HG02678 (cell line): ENCODE measurements at regions not wholly inside any gene's neighbourhood (a gene's known extent, or its start where the extent isn't known, plus 50 kb on each side); places are given as distances from the start of the nearest gene placed in this dataset.

ENCODE experiments used
- ATAC-seq: cut with Tn5 transposase; IDR thresholded peaks from one replicate; pipeline ENCODE4 v1.9.1; 2021; ENCODE audit warnings: mild to moderate bottlenecking, moderate library complexity; ENCODE audit not compliant: unreplicated experiment

- no peak for ATAC-seq
These were observed 417.9 kb upstream of the C9orf72 start for GRCh38 chr9:27991221-27991620.

- ATAC-seq: no peak
These were observed 427.8 kb upstream of the C9orf72 start for GRCh38 chr9:28001096-28001495.

GRCh38 chr9:28004900-28005299 is 431.6 kb upstream of the C9orf72 start:
- ATAC-seq: no peak

GRCh38 chr9:28005779-28006178 is 432.5 kb upstream of the C9orf72 start:
- no peak for ATAC-seq

- no peak for ATAC-seq
These were observed 434.0 kb upstream of the C9orf72 start for GRCh38 chr9:28007097-28007817.

- ATAC-seq: no peak
These were observed 440.9 kb upstream of the C9orf72 start for GRCh38 chr9:28014212-28014611.

GRCh38 chr9:28024676-28025075 is 451.4 kb upstream of the C9orf72 start:
- ATAC-seq: no peak

GRCh38 chr9:28025186-28025585 is 451.9 kb upstream of the C9orf72 start:
- ATAC-seq: no peak

GRCh38 chr9:28031521-28032267 is 458.4 kb upstream of the C9orf72 start:
- ATAC-seq: no peak

- no peak for ATAC-seq
These were observed 458.9 kb upstream of the C9orf72 start for GRCh38 chr9:28032268-28032590.

- no peak for ATAC-seq
These were observed 461.0 kb upstream of the C9orf72 start for GRCh38 chr9:28034242-28034641.

GRCh38 chr9:28037968-28038367 is 464.7 kb upstream of the C9orf72 start:
- ATAC-seq: no peak

GRCh38 chr9:28045051-28045450 is 471.8 kb upstream of the C9orf72 start:
- no peak for ATAC-seq

- no peak for ATAC-seq
These were observed 476.8 kb upstream of the C9orf72 start for GRCh38 chr9:28050046-28050445.

GRCh38 chr9:28050941-28051340 is 477.7 kb upstream of the C9orf72 start:
- ATAC-seq: no peak

- no peak for ATAC-seq
These were observed 478.6 kb upstream of the C9orf72 start for GRCh38 chr9:28051559-28052503.

GRCh38 chr9:28053096-28053777 is 480.0 kb upstream of the C9orf72 start:
- ATAC-seq: no peak

GRCh38 chr9:28056006-28056405 is 482.7 kb upstream of the C9orf72 start:
- ATAC-seq: no peak

GRCh38 chr9:28056466-28056865 is 483.2 kb upstream of the C9orf72 start:
- ATAC-seq: no peak

GRCh38 chr9:28059192-28059591 is 485.9 kb upstream of the C9orf72 start:
- ATAC-seq: no peak

- no peak for ATAC-seq
These were observed 491.0 kb upstream of the C9orf72 start for GRCh38 chr9:28064241-28064815.
